Astrocyte (in vitro differentiated cells and primary cell): ENCODE measurements at regions not wholly inside any gene's neighbourhood (a gene's known extent, or its start where the extent isn't known, plus 50 kb on each side); places are given as distances from the start of the nearest gene placed in this dataset.

ENCODE experiments used
- DNase-seq: peaks from one replicate; pipeline ENCODE4 v3.0.0-alpha.2; 2010; ENCODE audit warnings: low read depth
- FAIRE-seq: peaks from 2 replicates; lab custom pipeline; 2011; peaks lifted over from hg19 to GRCh38; lab: Jason Lieb, UNC
- H2AFZ ChIP-seq: 2 replicates; pipeline ENCODE4 v1.6.0; 2012; ENCODE audit warnings: low read depth, low read length, inconsistent platforms
- H3K27ac ChIP-seq: 2 replicates; pipeline ENCODE4 v1.5.1; 2011; ENCODE audit warnings: low read depth, low read length, inconsistent platforms
- H3K27me3 ChIP-seq: 2 replicates; pipeline ENCODE4 v1.6.0; 2011; ENCODE audit warnings: low read length, inconsistent platforms; ENCODE audit not compliant: insufficient read depth
- H3K36me3 ChIP-seq: 2 replicates; pipeline ENCODE4 v1.5.1; 2011; ENCODE audit warnings: low read length, inconsistent platforms; ENCODE audit not compliant: insufficient read depth
- H3K4me1 ChIP-seq: 2 replicates; pipeline ENCODE4 v1.5.1; 2011; ENCODE audit warnings: low read length, inconsistent platforms; ENCODE audit not compliant: insufficient read depth
- H3K4me2 ChIP-seq: 2 replicates; pipeline ENCODE4 v1.6.0; 2012; ENCODE audit warnings: low read length, inconsistent platforms
- H3K4me3 ChIP-seq: 2 replicates; pipeline ENCODE4 v1.5.1; 2011; ENCODE audit warnings: low read depth, mild to moderate bottlenecking, low read length, inconsistent platforms; ENCODE audit not compliant: insufficient read depth
- H3K79me2 ChIP-seq: 2 replicates; pipeline ENCODE4 v1.6.0; 2012; ENCODE audit warnings: mild to moderate bottlenecking, low read length, inconsistent platforms; ENCODE audit not compliant: insufficient read depth
- H3K9ac ChIP-seq: 2 replicates; pipeline ENCODE4 v1.6.0; 2012; ENCODE audit warnings: mild to moderate bottlenecking, low read length, inconsistent platforms
- H3K9me3 ChIP-seq: 2 replicates; pipeline ENCODE4 v1.5.1; 2012; ENCODE audit warnings: low read depth, mild to moderate bottlenecking, low read length, inconsistent platforms; ENCODE audit not compliant: insufficient read depth
- H4K20me1 ChIP-seq: 2 replicates; pipeline ENCODE4 v1.6.0; 2012; ENCODE audit warnings: low read length, inconsistent platforms; ENCODE audit not compliant: insufficient read depth
- H3K27ac Mint-ChIP-seq: one replicate; pipeline ENCODE4 v1.8.0; 2021; ENCODE audit warnings: mild to moderate bottlenecking, mixed read lengths; ENCODE audit not compliant: unreplicated experiment
- H3K27me3 Mint-ChIP-seq: one replicate; pipeline ENCODE4 v1.8.0; 2021; ENCODE audit warnings: low read depth, mixed read lengths; ENCODE audit not compliant: unreplicated experiment
- H3K36me3 Mint-ChIP-seq: one replicate; pipeline ENCODE4 v1.8.0; 2021; ENCODE audit warnings: low read depth, mixed read lengths; ENCODE audit not compliant: unreplicated experiment
- H3K4me1 Mint-ChIP-seq: one replicate; pipeline ENCODE4 v1.8.0; 2021; ENCODE audit warnings: low read depth, mixed read lengths; ENCODE audit not compliant: unreplicated experiment
- H3K4me3 Mint-ChIP-seq: one replicate; pipeline ENCODE4 v1.8.0; 2021; ENCODE audit warnings: mild to moderate bottlenecking, moderate library complexity, mixed read lengths; ENCODE audit not compliant: unreplicated experiment
- H3K9me3 Mint-ChIP-seq: one replicate; pipeline ENCODE4 v1.8.0; 2021; ENCODE audit warnings: mild to moderate bottlenecking, mixed read lengths; ENCODE audit not compliant: unreplicated experiment
- CTCF ChIP-seq: IDR thresholded peaks from 2 replicates; pipeline ENCODE4 v1.5.1; 2011; ENCODE audit warnings: low read depth, mild to moderate bottlenecking, inconsistent platforms, low read length, moderate library complexity; ENCODE audit not compliant: insufficient read depth
- EZH2 ChIP-seq: IDR thresholded peaks from 2 replicates; pipeline ENCODE4 v1.6.1; 2012; ENCODE audit warnings: mild to moderate bottlenecking, low read length, inconsistent platforms; ENCODE audit not compliant: insufficient read depth

- Histone ChIP-seq H2AFZ (no peak overlapping the region), H3K9ac (no peak overlapping the region), H3K9me3 (no peaks in the 10 kb centered on the region), H3K4me1 (no peaks in the 10 kb centered on the region), H3K27me3 (no peaks in the 10 kb centered on the region), H3K27ac (no peak overlapping the region), H3K36me3 (no peaks in the 10 kb centered on the region), H4K20me1 (no peaks in the 10 kb centered on the region), H3K4me3 (no peak overlapping the region), H3K4me2 (no peak overlapping the region), H3K79me2 (no peaks in the 10 kb centered on the region)
- Mint-ChIP-seq H3K27ac (no peak overlapping the region), H3K36me3 (no peaks in the 10 kb centered on the region), H3K4me3 (no peak overlapping the region), H3K27me3 (peaks cover 11% of the 10 kb centered on the region), H3K4me1 (no peaks in the 10 kb centered on the region), H3K9me3 (peaks cover 1% of the 10 kb centered on the region)
- TF ChIP-seq CTCF (no peak), EZH2 (no peak)
- DNase-seq (no peak), FAIRE-seq (no peak)
Measured at GRCh38 chr15:96549136-96549535, 218.6 kb downstream of the NR2F2 start.

GRCh38 chr15:96551196-96551595, 220.7 kb downstream of the NR2F2 start:
- Mint-ChIP-seq H3K36me3 (no peaks in the 10 kb centered on the region), H3K4me1 (no peaks in the 10 kb centered on the region), H3K4me3 (no peak overlapping the region), H3K27ac (no peak overlapping the region), H3K9me3 (peaks cover 4% of the 10 kb centered on the region), H3K27me3 (peaks cover 15% of the 10 kb centered on the region)
- Histone ChIP-seq H2AFZ (no peak overlapping the region), H3K4me2 (no peak overlapping the region), H3K79me2 (no peaks in the 10 kb centered on the region), H3K27ac (no peak overlapping the region), H3K9me3 (no peaks in the 10 kb centered on the region), H4K20me1 (no peaks in the 10 kb centered on the region), H3K9ac (no peak overlapping the region), H3K36me3 (no peaks in the 10 kb centered on the region), H3K4me1 (no peaks in the 10 kb centered on the region), H3K27me3 (no peaks in the 10 kb centered on the region), H3K4me3 (no peak overlapping the region)
- FAIRE-seq (no peak), DNase-seq (no peak)
- TF ChIP-seq EZH2: no peak
- TF ChIP-seq CTCF: no peak

- no peaks in the 10 kb centered on the region for H3K79me2 ChIP-seq
- no peaks in the 10 kb centered on the region for H3K36me3 ChIP-seq
- H3K4me2 ChIP-seq: no peak overlapping the region
- no peak overlapping the region for H3K9ac ChIP-seq
- DNase-seq (no peak), FAIRE-seq (no peak)
- no peak for TF ChIP-seq EZH2
- TF ChIP-seq CTCF: no peak
- no peak overlapping the region for H3K27ac ChIP-seq
- no peak overlapping the region for H3K4me3 ChIP-seq
- no peak overlapping the region for H2AFZ ChIP-seq
- Mint-ChIP-seq H3K4me3 (no peak overlapping the region), H3K27me3 (peaks cover 15% of the 10 kb centered on the region), H3K9me3 (peaks cover 4% of the 10 kb centered on the region), H3K36me3 (no peaks in the 10 kb centered on the region), H3K4me1 (no peaks in the 10 kb centered on the region), H3K27ac (no peak overlapping the region)
- H3K27me3 ChIP-seq: no peaks in the 10 kb centered on the region
- H3K9me3 ChIP-seq: no peaks in the 10 kb centered on the region
- no peaks in the 10 kb centered on the region for H3K4me1 ChIP-seq
- no peaks in the 10 kb centered on the region for H4K20me1 ChIP-seq
Measured at GRCh38 chr15:96551722-96552121, 221.2 kb downstream of the NR2F2 start.
